NCI-H345 treated with DMSO at 0.1 percent for 48 hours (cell line): ENCODE measurements at regions not wholly inside any gene's neighbourhood (a gene's known extent, or its start where the extent isn't known, plus 50 kb on each side); places are given as distances from the start of the nearest gene placed in this dataset.
"Not testable (repeated sequence)": the region's sequence is repeated elsewhere in the genome, so short reads cannot be mapped to it uniquely, and the experiment has no call there.

Experiments
- DNase-seq: peaks from one replicate; lab custom pipeline; 2025; ENCODE audit not compliant: unreplicated experiment; lab: John Stamatoyannopoulos, UW

- DNase-seq: no peak
Measured at GRCh38 chr2:7094231-7094741, 177.1 kb downstream of the RNF144A start.

DNA sequence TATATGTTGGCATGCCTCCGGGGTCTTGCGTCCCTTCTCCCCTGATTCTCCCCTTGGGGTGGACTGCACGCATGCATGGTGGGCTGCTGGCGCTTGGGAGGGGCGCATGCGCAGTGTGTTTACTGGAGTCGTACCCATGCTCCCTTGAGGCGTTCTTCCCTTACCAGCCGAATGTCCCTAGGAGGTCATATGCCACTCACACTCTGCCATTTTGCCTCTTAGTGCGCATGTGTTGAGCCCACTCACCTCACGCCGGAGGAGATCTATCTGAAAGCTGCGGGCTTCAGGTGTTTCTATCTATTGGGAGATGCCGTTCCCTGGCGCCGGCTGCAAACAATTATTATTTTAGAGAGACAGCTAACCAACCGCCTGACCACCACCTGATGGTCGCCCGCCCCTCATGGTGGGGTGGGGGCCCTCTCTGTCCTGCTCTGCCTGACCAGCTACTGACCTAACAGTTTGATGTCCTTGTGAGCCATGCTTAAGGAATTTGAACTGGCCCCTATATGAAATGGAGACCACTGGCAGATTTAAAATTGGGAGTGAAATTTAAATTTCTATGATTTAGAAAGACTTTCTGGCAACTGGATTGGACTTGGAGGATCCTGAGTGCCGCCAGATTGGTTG lies 179.6 kb downstream of the RNF144A start:
- no peak for DNase-seq

DNA sequence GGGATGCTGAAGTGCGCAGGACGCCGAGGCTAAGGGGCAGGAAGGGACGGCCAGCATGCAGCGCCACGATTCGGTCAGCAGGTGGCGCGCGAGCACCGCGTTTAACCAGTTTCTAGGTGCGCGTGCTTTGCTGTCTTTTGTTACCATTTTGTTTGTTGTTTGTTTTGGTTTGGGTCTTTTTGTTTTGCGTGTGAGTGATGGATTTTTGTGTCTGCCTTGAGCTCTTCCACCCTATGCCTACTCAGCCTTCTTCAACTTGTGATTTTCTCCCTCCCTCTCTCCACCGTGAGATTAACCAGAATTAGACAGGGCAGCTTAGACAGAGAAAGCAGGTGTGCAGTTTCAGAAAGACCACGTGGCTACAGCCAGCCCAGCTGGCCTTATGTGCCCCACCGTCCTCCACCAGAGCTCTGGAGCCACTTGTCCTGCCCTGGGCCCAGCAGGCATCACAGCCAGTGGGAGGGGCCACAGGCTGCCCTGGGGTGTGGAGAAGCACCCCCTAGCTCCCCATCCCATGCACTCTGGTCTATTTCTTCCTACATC lies 180.2 kb downstream of the RNF144A start:
- DNase-seq: peak; percentile 95

DNA sequence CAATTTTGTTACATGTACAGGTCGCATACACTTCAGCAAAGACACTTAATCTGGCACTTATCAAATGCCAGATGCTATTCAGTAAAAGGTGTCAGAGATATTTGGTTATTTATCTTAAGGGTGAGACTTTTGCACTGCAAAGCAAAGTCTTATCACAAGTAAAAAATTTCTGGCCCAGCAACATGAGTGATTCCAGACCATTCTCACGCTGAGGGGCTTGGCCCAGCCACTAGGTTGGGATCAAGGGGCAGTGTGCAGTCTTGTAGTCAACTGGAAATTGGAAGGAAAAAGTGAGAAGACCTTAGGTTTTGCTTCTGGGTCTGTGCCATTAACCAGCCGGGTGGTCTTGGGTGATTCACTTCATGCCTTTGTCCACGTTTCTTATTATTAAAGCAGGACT lies 181.6 kb downstream of the RNF144A start:
- DNase-seq: no peak

- DNase-seq: not testable (repeated sequence)
Measured at GRCh38 chr2:7099687-7100086, 182.5 kb downstream of the RNF144A start.

DNA sequence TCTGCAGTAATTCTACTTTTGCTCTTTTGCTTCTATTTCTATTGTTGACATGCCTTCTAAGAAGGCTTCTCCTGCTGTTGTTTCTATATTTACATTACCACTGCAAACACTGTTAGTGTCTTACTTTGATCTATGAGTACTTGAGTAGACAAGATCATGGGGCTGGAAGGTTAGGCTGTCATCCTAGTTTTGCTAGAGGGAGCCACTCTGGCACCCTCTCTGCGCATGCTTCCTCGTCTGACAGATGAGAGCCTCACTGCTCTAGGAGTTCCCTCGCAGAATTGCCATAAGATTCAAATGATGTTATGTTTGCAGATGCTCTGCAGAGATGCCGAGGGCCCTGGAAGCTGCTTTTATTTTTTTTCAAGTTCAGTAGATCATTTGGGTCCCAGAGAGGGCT lies 185.6 kb downstream of the RNF144A start:
- DNase-seq: peak; percentile 86

DNA sequence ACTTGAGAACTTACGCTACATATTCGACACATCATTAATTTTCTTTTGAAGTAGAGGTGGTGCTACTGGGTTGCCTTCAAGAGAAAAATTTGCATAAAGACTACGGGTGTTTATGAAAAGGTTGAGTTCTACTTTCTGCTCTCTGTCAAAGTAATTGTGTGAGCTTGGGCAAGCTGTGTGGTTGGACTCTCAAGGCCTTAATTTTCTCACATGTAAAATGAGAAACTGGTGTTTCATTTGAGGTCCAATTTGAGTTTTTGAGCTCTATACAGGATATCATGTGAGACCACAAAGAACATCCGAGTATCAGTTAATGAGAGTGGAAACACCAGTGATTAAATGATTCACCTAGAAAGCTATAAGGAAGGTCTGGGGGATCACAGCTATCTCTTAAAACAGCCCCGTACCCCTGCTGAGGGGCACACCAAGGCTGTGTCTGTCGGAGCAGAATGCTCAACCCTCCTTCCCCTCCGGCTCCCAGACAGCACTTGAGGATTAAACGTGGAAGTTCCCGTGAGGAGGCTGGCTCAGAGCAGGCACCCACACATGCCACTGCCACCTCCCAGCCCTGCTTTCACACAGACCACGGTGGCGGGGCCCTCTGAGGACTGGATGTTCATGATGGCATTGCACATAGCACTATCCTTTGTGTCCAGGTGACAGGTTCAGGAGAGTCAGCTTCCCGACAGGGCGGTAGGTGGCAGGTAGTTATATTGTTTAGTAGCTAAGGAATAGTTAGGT lies 191.8 kb downstream of the RNF144A start:
- DNase-seq: no peak

- no peak for DNase-seq
Measured at GRCh38 chr2:7109533-7109885, 192.3 kb downstream of the RNF144A start.

- no peak for DNase-seq
Measured at GRCh38 chr2:7111626-7112025, 194.4 kb downstream of the RNF144A start.

GRCh38 chr2:7115364-7115763 lies 198.2 kb downstream of the RNF144A start:
- no peak for DNase-seq

GRCh38 chr2:7115906-7116305 lies 198.7 kb downstream of the RNF144A start:
- no peak for DNase-seq

DNA sequence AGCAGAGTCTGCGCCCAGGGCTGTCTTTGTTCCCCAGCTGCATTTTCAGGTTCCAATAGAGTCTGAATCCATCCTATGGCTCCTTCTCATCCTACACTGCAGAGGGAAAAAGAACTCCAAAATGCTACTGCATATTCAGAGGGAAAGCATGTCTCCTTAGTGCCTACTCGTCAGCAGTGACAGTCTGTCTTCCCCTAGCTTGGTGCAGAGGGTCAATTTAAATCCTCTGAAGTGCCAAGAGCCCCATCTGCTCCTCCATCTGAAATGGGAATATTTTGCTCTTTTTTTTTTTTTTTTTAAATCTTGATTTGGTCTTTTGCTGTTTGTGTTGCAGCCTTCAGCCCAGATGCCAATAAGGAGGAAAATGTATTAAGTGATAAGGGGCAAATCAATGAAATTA lies 199.3 kb downstream of the RNF144A start:
- no peak for DNase-seq

GRCh38 chr2:7117076-7117475 lies 199.9 kb downstream of the RNF144A start:
- no peak for DNase-seq

GRCh38 chr2:7118606-7119131 lies 201.5 kb downstream of the RNF144A start:
- DNase-seq: no peak

- peak; percentile 22 for DNase-seq
Measured at GRCh38 chr2:7119132-7119835, 202.1 kb downstream of the RNF144A start.

DNA sequence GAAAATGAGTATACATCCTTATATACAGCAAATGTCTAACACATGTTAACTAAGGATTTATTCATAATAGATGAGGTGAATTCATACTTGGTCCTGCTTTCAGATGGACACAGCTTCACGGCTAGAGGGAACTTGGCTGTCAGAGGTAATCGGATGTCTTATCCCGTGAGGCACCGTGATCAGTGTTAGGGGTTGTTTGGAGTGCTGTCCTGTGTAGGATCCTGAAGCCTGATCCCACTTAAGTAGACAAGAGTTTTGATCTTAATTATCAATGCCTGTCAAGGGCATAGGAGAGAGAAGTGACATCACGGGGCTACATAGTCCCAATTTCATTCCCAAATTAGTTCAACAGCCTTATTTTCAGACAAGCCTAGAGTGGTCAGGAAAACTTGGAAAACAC lies 204.6 kb downstream of the RNF144A start:
- no peak for DNase-seq

- DNase-seq: no peak
Measured at GRCh38 chr2:7127156-7127555, 209.9 kb downstream of the RNF144A start.

DNA sequence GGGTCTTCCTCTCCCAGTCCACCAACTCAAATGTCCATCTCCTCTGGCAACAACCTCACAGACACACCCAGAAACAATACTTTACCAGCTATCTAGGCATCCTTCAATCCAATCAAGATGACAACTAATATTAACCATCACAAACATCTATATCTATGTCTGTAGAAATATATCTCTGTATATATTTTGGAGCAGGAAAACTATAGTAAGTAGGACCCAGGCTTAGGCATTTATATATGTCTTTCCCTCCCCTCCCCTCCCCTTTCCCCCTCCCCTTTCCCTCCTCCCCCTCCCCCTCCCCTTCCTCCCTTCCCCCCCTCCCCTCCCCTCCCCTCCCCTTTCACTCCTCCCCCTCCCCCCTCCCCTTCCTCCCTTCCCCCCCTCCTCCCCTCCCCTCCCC lies 210.5 kb downstream of the RNF144A start:
- DNase-seq: no peak

DNA sequence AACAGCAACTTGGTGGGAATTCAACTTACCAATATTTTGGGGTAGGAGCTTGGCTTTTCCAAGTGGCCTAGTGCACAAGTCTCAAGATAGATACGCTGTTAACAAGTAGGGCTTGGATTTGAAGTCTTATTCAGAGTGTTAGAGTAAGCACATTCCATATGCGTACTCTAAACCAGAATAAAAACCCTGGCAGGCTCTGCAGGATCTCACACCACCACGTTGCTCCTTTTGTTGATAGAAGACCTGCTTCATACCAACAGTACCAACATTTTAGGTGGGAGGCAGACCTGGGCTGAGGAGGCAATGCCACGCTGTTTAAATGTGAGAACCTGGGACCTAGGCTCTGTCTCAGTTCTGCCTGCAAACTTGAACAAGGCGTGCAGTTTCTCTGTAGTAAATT lies 214.0 kb downstream of the RNF144A start:
- DNase-seq: no peak

DNA sequence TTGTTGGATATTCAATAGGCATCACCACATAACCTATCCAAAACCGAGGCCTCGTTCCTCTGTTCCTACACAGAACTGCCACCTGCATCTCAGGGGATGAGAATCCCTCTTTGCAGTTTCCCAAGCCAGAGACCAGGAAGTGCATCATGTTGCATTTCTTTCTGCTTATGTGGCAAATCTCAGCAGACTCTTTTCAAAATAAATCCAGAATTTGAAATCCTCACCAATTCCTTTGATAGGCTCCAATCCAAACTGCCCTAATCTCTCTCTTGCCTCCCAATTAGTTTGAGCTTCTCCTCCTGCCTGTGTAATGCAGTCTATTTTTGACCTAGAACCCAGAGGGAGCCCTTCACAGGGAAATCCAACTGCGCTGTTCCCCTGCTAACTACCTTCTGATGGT lies 215.5 kb downstream of the RNF144A start:
- DNase-seq: no peak

GRCh38 chr2:7133521-7133920 lies 216.3 kb downstream of the RNF144A start:
- no peak for DNase-seq

DNA sequence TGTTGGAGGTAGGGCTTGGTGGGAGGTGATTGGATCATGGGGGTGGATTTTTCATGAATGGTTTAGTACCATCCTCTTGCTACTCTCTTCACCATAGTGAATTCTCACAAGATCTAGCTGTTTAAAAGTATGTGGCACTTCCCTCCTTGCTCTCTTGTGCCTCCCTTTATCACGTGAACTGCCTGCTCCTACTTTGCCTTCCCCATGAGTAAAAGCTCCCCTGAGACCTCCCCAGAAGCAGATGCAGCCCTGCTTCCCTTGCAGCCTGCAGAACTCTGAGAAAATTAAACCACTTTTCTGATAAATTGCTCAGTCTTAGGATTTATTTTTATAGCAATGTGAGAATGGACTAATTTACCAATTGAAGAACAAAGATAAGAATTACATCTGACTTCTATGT lies 223.1 kb downstream of the RNF144A start:
- DNase-seq: no peak
